ENCODE measurements at regions not wholly inside any gene's neighbourhood (a gene's known extent, or its start where the extent isn't known, plus 50 kb on each side); places are given as distances from the start of the nearest gene placed in this dataset.

GRCh38 chr18:38427736-38428135, 862.1 kb upstream of the CELF4 start:
- DNase-seq (ENCODE audit: low spot score): no peak

- DNase-seq (ENCODE audit: low spot score): no peak
Measured at GRCh38 chr18:38427234-38427633, 861.6 kb upstream of the CELF4 start.

DNA sequence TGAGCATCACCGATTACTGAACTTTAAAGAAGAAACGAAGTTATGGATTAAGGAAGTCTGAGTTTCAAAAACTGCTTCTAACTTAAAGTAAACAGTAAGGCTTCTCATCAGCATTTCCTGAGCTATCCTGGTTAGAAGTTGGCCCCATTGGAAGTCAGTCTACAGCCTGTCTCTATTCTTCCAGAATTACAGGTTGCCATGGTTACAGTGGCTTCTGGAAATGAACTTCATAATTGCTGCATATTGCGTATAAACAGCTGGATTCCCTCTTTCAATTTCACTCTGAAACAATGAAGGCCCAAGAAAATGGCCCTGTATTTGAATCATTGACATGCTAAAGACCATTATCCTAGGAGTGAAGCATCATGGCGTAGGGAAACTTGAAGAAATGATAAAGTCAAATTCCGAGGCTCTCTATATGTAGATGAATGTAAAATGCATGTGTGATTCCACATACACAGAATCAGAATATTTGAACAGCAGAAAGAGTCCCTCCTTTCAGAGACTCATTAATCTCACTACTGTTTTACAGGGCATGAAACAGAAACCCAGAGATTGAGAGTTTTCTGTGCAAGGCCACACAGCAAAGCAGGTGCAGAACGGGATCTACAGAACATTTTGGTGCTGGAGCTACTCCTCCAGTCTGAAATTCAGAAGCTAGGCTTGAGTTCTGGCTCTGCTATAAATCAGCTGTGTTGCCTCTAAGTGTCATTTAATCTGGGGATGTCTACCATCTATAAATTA, 856.4 kb upstream of the CELF4 start:
- DNase-seq (ENCODE audit: low spot score): no peak

- no peak for DNase-seq (ENCODE audit: low spot score)
Measured at GRCh38 chr18:38421021-38421420, 855.4 kb upstream of the CELF4 start.

DNA sequence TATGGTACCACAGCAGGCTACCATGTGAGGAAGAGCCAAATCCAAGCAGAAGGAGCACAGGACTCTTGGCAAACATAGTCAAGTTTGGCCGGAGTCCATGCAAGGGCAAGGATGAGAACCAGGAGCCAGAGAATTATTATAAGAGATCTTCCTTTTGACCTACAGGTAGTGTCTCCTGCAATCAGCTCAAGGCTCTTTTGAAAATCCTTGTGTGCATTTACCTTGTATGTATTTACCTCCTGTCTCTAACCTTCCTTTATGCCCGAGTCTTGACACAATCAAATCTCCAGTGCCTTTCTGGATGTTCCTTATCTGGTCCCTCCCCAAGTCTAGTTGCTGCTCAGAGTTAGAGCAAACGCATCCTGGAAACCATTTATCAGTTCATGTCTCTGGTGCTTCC, 855.0 kb upstream of the CELF4 start:
- DNase-seq (ENCODE audit: low spot score): no peak

DNA sequence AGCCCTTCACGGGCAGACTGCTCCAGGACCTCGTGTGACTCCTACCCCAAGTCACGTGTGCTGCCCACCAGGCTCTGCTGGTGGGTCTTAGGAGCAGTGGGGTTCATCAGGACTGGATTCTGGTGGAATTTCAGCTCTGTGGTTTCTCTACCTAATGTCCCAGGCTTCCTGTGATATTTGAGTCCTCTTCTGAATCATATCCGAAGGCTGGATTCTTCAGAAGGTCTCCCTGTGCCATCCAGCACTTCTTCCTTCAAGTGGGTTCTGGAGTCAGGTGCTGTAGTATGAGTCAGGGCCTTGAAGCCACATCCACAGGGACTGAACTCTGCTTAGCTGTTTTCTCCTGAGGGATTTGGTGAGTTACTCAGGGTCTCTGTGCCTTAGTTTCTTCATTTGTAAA, 850.2 kb upstream of the CELF4 start:
- DNase-seq (ENCODE audit: low spot score): no peak

DNA sequence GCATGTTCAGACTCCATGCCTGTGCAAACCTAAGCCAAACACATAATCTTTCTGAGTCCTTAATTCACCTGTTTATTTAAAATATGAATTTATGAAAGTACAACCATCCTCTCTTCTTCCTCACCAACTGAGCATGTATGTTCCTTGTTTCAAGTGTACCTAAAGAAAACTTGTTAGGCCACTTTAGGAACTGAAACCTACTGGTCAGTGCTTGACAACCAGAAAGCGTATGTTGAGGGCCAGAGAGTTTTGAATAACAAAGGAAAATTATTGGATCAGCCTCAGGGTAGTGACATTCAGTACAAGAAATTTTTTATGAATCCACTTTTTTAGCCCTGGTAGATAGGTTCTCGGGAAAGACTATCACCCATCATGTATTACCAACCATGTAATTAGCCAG, 847.6 kb upstream of the CELF4 start:
- no peak for DNase-seq (ENCODE audit: low spot score)

DNA sequence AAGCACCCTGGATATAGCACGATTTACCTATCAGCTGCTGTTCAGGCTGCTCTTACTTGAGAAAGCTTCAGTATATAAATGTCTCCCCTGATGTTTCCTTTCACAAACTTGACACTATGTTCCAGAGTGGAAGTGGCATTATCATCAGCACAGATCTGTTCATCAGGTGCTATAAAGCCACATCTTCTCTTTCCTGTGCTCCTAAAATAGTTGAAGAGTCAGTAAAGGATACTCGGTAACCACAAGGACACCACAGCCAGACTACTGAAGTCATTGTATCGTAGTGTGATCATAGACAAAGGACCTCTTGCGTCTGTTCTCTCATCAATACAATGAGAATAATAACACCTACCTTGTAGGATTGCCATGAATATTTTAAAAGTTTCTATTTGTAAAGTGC, 841.0 kb upstream of the CELF4 start:
- DNase-seq (ENCODE audit: low spot score): no peak

- no peak for DNase-seq (ENCODE audit: low spot score)
Measured at GRCh38 chr18:38402509-38402908, 836.9 kb upstream of the CELF4 start.

- no peak for DNase-seq (ENCODE audit: low spot score)
Measured at GRCh38 chr18:38397094-38397493, 831.5 kb upstream of the CELF4 start.

DNA sequence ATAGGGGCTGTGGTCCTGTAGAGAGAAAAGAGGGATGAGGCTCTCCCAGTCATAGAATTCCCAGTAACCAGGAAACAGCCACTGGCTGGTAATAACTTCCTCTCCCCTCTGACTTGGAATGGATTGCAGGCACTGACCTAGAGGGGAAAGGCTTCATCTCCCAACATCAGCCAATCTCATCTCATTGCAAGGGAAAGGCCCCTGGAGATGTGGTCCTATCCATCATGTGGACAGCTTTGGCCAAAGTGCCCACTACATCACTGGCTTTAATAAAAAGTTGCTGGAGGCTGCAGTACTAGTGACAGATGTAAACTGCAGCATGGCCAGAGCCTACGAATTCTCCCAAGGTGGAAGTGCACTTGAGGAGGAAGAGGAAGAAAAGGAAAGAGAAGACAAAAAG, 820.5 kb upstream of the CELF4 start:
- no peak for DNase-seq (ENCODE audit: low spot score)

DNA sequence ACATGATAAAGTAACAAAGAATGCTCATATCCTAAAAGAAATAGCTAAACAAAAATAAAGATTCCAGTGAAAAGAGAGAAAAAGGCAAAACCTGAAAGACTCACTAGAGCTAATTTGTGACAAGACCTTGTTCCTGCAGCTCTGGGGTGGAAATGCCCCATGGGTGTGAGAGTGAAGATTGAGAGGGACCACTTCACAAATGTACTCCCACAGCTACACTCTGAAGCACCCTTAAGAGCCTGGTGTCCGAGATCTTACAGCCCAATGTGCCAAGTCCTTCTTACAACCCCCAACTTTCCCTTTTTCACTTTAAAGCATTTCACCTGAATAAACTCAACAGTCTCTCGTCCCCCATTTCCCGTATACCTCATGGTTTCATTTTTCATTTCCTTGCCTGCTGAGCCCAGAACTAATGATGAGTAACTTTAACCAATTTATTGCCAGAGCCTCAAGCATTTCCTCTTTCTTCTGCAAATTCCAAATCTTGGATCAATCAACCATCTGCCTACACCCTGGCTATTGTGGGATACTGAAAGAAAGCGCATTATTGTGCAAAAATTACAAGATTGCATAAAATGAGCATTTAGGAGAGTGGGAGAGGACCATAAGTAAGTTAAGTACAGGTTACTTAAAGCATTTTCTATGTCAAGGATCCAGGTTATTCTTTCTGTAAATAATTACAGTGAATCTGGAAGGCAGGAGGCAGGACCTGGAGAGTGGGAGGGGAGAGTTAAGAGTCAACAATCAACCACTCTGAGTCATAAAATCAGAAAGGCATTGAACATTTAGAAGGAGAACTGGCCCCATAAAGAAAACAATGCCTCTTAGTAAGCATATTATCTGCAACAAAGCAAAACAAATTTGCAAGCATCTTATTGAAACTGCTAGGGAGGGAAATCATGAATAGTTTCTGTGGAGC, 804.4 kb upstream of the CELF4 start:
- DNase-seq (ENCODE audit: low spot score): no peak

- DNase-seq (ENCODE audit: low spot score): no peak
Measured at GRCh38 chr18:38368886-38369285, 803.3 kb upstream of the CELF4 start.

DNA sequence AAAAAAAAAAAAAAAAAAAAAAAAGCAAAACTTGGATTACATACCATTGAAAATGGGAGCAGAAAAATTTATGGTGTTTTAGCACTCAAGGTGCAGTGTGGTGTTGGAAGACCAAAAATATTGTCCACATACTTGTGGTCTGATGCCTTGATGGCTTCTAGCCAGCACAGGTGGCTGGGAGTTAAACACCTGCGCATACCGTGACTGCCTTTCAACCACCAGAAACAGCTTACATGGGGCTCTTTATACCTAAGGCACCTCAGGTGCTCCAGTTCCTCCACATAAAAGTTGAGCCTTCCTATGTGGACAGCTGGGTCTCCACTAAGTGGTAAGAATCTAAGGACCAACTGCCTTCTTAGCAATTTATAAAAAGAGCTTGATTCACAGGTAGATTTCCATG, 802.6 kb upstream of the CELF4 start:
- DNase-seq (ENCODE audit: low spot score): no peak

DNA sequence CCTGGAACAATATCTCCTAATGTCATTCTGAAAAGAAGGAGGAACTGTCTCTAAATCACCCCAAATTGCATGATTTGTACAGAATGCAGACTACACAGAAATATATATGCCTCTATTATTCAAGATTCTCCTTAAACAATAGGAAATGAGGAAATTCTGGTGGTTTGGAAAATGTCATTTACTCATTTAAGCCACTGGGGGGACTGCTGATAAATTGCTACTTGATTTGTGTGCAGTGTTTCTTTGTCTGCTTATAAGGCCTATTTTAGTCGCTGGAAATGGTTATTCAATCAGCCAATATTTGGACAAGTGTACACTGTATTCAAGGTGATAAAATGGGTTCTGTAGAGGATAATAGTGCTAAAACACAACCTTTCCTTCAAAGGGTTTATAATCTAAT, 801.9 kb upstream of the CELF4 start:
- no peak for DNase-seq (ENCODE audit: low spot score)

- DNase-seq (ENCODE audit: low spot score): no peak
Measured at GRCh38 chr18:38362286-38362792, 796.7 kb upstream of the CELF4 start.

GRCh38 chr18:38358805-38359657, 793.4 kb upstream of the CELF4 start:
- no peak for DNase-seq (ENCODE audit: low spot score)

- no peak for DNase-seq (ENCODE audit: low spot score)
Measured at GRCh38 chr18:38353149-38353548, 787.6 kb upstream of the CELF4 start.

DNA sequence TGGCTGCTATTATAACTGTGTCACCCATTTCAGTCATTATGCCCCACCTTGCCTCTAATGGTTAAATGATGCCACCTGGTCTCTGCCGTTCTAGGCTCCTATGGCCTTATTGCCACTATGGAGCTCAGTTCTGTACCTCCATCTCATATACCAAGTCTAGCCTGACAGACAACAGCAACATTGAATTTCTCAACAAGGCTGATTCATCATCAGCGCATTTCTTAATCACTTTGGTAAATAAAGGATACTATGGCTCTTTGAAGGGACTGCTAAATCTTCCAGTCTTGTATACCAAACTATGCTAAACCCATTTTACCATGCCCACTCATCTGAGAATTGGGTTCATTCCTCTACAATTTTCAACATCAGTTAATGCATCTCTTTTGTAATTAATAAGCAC, 784.5 kb upstream of the CELF4 start:
- DNase-seq (ENCODE audit: low spot score): no peak

DNA sequence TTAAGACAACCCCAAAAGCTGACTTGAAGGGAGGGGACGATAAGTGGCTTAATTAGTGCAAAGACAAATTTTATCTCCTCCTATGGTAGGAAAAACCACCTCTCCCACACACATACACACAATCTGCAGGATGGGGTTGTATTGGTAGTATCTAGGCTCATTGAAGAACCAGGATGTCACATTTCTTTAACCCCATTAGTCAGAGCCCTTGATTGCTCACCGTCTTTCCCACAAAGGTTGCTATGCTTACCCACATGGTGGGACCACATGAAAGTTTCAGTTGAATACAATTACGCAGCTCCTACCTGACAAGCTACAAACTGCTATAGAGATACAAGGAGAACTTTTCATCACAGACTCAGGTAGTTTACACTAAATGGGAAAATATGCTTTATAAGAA, 765.0 kb upstream of the CELF4 start:
- no peak for DNase-seq (ENCODE audit: low spot score)

DNA sequence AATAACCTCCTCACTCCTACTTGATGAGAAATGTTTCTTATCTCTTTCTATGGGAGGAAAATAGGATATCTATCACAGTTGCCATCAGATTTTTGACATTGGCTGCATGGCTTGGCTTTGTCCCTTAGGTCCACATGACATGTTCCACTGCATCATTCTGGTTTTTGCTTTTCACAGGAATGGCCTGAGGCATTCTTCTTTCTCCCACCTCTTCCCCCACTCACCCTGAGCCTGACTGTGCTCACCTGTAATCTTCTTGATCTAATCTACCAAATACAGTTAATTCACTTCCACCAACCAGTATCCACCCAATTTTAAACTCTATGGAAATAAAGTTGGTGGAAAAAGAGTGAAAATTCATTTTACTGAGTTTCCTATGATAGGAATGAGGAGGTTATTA, 763.5 kb upstream of the CELF4 start:
- DNase-seq (ENCODE audit: low spot score): no peak

DNA sequence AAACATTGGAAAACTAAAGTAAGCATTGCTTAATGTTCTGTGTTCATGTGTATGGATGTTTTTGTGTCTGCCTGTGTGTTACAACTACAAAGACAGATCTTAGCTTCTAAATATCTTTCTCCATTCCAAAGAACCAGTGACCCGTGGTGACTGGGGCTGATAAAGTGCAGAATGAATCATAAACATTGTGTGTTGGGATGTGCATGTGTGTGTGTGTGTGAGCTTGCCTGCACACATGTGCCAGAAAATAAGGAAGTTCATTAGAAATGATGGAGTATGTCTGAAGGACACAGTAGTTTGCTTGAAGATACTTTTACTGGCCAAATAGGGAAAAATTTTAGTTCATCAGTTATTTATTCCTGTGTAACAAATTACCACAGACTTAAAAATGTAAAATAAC, 756.6 kb upstream of the CELF4 start:
- no peak for DNase-seq (ENCODE audit: low spot score)

Measured in ureter (tissue), 1 donor.